Endothelial cell of umbilical vein (primary cell): ENCODE measurements at regions not wholly inside any gene's neighbourhood (a gene's known extent, or its start where the extent isn't known, plus 50 kb on each side); places are given as distances from the start of the nearest gene placed in this dataset.

Experiments used
- EZH2 ChIP-seq: IDR thresholded peaks from 2 replicates; pipeline ENCODE4 v1.6.1; 2012; ENCODE audit warnings: borderline replicate concordance, low read depth, mild to moderate bottlenecking, moderate library complexity, low read length, inconsistent platforms; ENCODE audit not compliant: severe bottlenecking
- FOS ChIP-seq: IDR thresholded peaks from 2 replicates; pipeline ENCODE4 v1.6.1; 2011; ENCODE audit warnings: mild to moderate bottlenecking, low read length, moderate library complexity, borderline replicate concordance; ENCODE audit not compliant: insufficient read depth
- GATA2 ChIP-seq: IDR thresholded peaks from 2 replicates; pipeline ENCODE4 v1.7.0; 2011; ENCODE audit warnings: low read depth, mild to moderate bottlenecking, moderate library complexity, mixed read lengths, low read length; ENCODE audit not compliant: insufficient read length, insufficient read depth
- JUN ChIP-seq: IDR thresholded peaks from 2 replicates; pipeline ENCODE4 v1.6.1; 2011; ENCODE audit warnings: borderline replicate concordance, low read depth; ENCODE audit not compliant: insufficient read length, insufficient read depth
- MYC ChIP-seq: IDR thresholded peaks from one replicate; pipeline ENCODE4 v1.6.1; 2011; ENCODE audit warnings: mild to moderate bottlenecking, low read depth, low read length
- POLR2A ChIP-seq: IDR thresholded peaks from 2 replicates; pipeline ENCODE4 v1.6.1; 2012; ENCODE audit warnings: low read depth, mild to moderate bottlenecking, control low read depth, low read length
- POLR2AphosphoS5 ChIP-seq: IDR thresholded peaks from 2 replicates; pipeline ENCODE4 v1.6.1; 2012; ENCODE audit warnings: low read depth, mild to moderate bottlenecking, control low read depth, low read length, moderate library complexity; ENCODE audit not compliant: insufficient read depth
- TF ChIP-seq, protein P1 (sequence below), 2 donors: IDR thresholded peaks; 1 replicate in 1 of 2; 2 replicates in 1 of 2; pipeline ENCODE4 v1.5.1; 2011; ENCODE audit warnings: low read length in 2 of 2, mild to moderate bottlenecking in 2 of 2, moderate library complexity in 2 of 2, control low read depth in 1 of 2, inconsistent platforms in 1 of 2, low read depth in 1 of 2; ENCODE audit not compliant: insufficient read depth in 1 of 2; ENCODE audit errors: extremely low read depth in 1 of 2
- TF ChIP-seq, protein P2 (sequence below): IDR thresholded peaks from 2 replicates; pipeline ENCODE4 v1.6.1; 2011; ENCODE audit not compliant: insufficient read depth, insufficient read length

DNA sequence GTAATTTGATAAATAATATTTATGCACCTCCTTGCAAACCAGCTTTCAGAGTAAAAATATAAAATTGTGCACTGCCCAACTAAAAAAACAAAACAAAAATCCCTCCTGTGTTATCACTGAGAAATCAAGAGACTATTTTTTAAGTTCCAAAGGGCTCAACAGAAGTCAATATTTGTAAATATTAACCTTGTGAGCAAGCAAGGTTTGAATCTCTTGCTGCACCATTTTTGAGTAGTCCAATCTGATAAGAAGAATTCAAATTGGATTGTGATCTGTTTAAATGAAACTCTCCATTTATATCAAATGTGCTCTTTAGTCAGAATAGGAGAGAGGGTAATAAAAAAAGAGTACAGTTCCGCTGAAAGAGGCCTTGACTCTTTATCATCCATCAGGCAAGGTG is 520.2 kb downstream of the RAB28 start:
- TF ChIP-seq, protein P1, sequence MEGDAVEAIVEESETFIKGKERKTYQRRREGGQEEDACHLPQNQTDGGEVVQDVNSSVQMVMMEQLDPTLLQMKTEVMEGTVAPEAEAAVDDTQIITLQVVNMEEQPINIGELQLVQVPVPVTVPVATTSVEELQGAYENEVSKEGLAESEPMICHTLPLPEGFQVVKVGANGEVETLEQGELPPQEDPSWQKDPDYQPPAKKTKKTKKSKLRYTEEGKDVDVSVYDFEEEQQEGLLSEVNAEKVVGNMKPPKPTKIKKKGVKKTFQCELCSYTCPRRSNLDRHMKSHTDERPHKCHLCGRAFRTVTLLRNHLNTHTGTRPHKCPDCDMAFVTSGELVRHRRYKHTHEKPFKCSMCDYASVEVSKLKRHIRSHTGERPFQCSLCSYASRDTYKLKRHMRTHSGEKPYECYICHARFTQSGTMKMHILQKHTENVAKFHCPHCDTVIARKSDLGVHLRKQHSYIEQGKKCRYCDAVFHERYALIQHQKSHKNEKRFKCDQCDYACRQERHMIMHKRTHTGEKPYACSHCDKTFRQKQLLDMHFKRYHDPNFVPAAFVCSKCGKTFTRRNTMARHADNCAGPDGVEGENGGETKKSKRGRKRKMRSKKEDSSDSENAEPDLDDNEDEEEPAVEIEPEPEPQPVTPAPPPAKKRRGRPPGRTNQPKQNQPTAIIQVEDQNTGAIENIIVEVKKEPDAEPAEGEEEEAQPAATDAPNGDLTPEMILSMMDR (IDR thresholded peaks at IDR 0.05; ENCODE audit: extremely low read depth in 1 of 2, insufficient read depth in 1 of 2, low read depth in 1 of 2, low read length in 2 of 2): no peak
- TF ChIP-seq, protein P2, sequence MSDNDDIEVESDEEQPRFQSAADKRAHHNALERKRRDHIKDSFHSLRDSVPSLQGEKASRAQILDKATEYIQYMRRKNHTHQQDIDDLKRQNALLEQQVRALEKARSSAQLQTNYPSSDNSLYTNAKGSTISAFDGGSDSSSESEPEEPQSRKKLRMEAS: no peak
- TF ChIP-seq POLR2A (no peak), JUN (no peak), POLR2AphosphoS5 (no peak), EZH2 (no peak), GATA2 (no peak), MYC (no peak), FOS (no peak)
